HG02798 (cell line): ENCODE measurements at regions not wholly inside any gene's neighbourhood (a gene's known extent, or its start where the extent isn't known, plus 50 kb on each side); places are given as distances from the start of the nearest gene placed in this dataset.
A peak's percentile ranks its signal among the peaks of the same experiment; 100 is the strongest.

ENCODE experiments used
- ATAC-seq: cut with Tn5 transposase; IDR thresholded peaks from one replicate; pipeline ENCODE4 v1.9.1; 2021; ENCODE audit warnings: mild to moderate bottlenecking; ENCODE audit not compliant: unreplicated experiment, poor library complexity

DNA sequence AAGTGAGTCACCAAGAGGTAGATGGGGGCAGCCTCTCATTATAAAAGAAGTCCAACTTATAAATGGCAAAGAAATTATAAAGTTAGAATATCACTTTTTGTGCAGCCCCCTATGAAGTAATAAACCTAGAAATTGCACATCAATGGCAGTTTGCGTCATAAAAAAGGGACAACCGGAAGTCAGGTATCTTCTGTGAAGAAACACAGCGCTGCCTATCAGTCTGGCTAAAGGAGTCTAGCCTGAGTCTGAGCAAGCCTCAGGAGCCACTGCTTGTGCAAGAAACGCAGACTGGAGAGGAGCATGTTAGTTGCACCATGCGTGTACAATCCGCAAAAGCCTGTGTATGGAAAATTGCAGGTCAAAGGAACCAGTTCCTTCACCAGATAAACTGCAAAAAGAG is 178.4 kb downstream of the ARRDC4 start:
- no peak for ATAC-seq

DNA sequence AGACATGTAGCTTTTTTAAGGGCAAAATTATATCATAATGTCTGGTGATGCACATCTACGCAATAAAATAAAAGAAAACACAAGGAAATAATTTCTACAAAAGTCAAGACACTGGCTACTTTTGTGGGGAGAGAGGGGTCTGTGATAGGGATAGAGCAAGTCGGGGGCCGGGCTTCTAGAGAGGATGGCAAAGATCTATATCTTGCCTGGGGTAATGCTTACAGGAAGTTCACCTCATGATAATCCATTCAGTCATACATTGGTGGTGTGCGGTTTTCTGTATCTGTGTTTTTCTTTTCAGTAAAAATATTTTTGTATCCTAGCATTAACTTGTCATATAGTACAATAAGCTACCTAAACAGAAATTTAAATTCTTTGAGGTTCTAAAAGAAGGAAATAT is 178.8 kb downstream of the ARRDC4 start:
- no peak for ATAC-seq

DNA sequence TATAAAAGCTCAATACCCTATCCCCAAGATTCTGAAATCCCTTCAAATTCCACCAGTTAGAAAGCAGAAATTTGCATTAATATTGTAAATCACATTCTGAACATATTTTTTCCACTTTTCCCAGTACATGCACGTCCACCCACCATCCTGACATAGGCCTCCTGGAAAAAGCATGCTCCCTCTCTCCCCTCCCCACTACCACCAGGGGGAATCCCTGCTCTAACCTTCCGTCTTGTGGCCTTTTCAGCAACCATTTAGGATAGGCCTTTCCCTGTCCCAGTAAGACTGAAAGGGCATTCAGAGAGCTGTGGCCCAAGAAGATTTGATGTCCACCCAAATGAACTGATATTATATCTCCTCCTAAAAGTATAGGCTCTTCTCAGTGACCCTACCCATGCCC is 182.1 kb downstream of the ARRDC4 start:
- no peak for ATAC-seq

GRCh38 chr15:98143116-98143515 is 182.6 kb downstream of the ARRDC4 start:
- no peak for ATAC-seq

DNA sequence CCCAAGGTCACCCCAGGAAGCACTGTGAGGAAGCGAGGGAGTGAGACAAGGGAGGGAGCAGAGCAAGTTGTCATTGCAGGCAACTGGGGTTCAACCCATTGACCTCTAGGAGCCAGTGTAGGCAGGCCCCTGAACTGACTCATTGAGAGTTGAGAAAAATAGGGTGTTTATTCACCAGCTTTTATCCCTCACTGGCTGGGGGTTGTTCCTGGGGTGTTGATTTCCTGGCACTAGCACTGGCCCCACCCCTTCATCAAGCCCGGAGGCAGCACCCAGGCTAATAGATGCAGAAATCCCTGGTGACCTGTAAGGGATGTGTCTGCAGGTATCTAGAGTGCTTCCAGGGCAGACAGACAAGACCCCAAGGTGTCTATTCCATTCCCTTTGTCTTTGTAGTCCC is 183.9 kb downstream of the ARRDC4 start:
- no peak for ATAC-seq

DNA sequence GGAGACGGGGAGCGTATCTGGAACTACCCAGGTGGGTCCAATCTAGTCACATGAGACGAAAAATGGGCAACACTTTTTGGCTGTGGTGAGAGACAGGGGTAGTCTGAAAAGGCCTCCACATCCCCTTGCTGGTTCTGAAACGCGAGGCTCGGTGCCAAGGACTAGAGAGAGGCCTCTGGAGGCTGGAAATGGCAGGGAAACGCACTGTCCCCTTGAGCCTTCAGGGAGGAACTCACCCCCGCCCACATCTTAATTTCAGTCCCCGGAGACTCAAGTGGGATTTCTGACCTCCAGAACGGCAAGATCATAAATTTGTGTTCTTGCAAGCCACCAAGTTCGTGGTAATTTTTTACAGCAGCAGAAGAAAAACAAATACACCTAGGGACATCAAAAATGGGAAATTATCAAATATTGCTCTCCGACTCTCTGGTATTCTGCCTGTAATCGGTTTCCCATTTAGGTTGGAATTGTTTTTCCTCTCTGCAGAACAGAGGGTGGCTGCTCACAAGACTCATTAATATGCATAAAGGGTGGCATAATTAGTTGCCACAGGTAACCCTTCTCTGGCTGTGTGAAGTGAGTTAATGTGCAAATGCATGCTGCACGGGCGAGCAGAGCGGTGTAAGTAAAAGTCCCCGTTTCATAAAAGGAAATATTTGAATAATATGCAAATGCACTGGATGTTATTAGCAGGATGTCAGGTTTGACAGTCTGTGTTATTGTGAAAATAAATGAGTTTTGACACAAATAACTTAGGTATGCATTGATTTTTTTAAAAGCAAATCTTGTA is 185.7 kb downstream of the ARRDC4 start:
- no peak for ATAC-seq

- no peak for ATAC-seq
These were observed 186.9 kb downstream of the ARRDC4 start for GRCh38 chr15:98147415-98147814.

DNA sequence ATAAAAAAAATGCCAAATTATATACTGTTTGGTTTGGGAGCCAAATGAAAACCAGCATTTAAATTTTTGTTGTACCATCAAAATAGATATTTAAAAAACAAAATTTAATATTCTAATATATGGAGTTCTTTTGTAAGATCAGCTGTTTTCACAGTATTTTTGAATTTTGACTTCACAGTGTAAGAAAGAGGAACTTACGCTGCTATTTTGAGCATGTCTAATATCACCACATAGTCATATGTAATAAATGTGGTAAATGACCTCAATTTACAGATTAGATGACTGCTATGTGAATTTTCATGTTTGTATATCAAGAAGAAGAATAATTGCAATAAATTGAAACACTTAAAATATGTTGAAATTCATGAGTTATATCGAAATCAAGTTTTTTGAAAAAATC is 189.6 kb downstream of the ARRDC4 start:
- no peak for ATAC-seq

GRCh38 chr15:98150536-98150935 is 190.0 kb downstream of the ARRDC4 start:
- no peak for ATAC-seq

DNA sequence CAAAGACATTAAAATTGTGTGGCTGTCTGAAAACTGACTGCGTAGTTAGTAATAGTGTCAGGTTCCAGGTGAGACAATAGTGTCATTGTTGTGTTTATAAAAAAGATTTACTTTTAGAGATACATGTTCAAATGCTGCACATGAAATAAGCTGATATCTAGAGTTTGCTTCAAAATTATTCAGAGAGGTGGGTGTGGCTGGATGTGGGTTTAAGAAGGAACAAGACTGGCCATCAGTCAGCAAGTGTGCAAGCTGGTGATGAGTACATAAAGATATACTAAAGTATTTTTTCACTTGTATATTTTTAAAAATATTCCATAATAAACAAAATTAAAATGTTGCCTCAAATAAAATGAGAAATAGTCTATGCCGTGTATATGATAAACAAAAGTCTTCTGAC is 190.6 kb downstream of the ARRDC4 start:
- no peak for ATAC-seq

- no peak for ATAC-seq
These were observed 191.7 kb downstream of the ARRDC4 start for GRCh38 chr15:98152156-98152555.

- ATAC-seq = no peak
These were observed 194.4 kb downstream of the ARRDC4 start for GRCh38 chr15:98154863-98155262.

DNA sequence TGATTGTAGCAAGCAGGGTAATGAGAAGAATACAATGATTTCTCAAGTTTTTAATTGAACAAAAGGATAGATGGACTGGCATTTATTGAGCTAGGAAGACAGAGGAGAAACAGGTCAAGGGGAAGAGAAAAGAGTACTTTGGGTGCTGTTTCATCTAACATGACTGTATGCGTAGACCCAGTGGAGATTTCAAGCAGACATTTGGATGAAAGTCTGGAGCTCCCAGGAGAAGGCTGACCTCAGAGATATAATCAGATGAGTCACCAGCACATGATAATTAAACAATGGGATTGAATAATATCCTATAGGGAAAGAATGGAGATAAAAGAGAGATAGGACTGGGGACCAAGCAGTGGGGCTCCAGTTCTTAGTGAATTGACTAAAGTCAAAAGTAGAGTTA is 194.9 kb downstream of the ARRDC4 start:
- ATAC-seq = no peak

DNA sequence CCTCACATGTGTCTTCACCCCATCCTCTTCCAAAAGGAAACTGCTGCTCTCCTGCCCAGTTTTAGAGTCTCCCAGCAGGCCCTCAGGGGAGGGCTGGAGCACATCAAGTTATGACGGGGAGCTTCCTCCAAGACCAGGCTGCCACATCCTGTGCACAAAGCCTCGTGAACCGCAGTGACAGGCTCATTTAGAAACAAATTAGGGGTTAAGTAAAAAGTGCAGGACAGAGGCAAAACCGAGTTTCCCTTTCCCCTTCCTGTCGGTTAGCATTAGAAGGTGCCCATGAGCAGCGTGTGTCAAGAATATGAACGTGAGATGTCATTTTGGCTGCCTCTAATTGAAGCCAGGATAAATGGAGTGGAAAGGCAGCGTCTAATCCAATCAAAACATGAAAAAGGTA is 199.7 kb downstream of the ARRDC4 start:
- ATAC-seq = peak; percentile 73

GRCh38 chr15:98163319-98164045 is 203.0 kb downstream of the ARRDC4 start:
- no peak for ATAC-seq

- ATAC-seq = no peak
These were observed 204.1 kb downstream of the ARRDC4 start for GRCh38 chr15:98164571-98164970.

DNA sequence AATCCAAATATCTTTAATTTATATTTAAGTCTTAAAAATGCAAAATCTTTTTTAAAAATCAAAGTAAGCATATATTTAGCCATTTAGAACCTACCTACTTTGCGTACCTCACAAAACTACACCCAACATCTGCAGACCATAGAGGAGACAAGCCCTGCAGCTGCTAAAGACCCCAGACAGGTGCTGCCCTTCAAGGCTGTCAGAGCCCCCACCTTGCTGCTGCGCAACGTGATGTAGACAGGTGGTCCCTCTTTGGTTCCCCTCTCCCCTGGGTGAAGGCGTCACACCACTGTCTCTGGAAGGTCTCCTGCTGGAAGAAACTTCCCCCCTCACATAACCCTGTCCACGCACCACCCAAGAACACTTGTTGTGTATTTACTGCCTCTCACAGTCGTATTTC is 204.5 kb downstream of the ARRDC4 start:
- no peak for ATAC-seq

DNA sequence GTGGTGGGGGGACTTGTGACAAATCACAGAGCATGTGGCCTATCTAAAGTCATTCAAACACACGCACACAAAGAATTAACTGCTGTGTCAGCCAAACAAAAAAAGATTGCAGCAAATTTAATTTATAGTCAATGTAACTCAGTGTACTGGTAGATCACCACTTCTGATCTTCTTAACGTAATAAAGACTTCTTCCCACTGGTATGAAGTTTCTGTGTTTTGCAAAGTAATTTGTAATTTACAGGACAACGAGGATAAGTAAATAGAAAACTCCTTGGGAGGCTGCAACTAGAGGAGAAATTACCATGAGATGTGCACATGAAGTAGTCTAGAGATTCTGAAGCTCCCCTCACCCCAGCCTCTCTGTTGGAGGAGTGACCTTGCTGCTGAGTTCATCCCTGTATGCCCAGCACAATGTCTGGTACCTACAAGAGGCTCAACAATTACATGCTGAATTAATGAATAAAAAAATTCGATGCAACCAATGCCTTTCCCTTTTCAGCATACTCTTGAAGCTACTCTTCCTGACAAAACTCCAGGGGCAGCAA is 207.3 kb downstream of the ARRDC4 start:
- no peak for ATAC-seq

GRCh38 chr15:98169551-98169950 is 209.0 kb downstream of the ARRDC4 start:
- ATAC-seq = no peak

DNA sequence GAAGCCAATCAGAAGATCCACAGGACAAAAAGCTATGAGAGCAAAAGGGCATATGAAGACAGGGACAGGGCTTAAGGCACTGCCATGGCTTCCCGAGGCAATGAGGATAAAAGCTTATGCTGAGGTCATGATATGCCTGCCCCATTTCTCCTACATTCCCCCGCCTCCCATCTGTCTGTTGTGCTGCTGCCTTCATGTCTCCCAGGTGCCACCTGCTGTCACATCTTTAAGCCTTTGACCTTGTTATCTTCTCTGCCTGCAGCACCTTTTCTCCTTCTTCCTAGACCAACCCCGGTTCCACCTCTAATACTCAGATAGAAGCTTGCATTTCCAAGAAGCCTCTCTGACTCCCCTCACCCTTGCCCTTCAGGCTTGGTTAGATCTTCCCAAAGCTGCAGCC is 213.8 kb downstream of the ARRDC4 start:
- ATAC-seq = no peak

DNA sequence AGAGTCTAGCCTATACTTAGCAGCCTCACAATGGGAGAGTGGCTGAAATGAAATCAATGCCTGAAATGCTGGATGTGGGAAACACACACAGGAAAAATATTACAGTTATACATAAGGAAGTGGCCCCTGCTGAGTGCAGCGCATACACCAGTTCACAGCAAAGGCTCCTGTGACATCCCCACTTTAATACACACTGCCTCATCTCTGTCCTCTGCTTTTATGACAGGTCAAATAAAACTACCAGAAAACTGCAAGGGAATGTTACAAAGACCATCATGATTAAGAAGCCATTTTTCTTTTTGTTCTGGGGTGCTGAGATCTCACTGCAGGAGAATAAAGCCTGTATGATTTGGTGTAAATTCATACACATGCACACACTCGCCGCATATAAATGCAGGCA is 214.3 kb downstream of the ARRDC4 start:
- ATAC-seq = no peak
